ENCODE measurements at regions not wholly inside any gene's neighbourhood (a gene's known extent, or its start where the extent isn't known, plus 50 kb on each side); places are given as distances from the start of the nearest gene placed in this dataset.

DNA sequence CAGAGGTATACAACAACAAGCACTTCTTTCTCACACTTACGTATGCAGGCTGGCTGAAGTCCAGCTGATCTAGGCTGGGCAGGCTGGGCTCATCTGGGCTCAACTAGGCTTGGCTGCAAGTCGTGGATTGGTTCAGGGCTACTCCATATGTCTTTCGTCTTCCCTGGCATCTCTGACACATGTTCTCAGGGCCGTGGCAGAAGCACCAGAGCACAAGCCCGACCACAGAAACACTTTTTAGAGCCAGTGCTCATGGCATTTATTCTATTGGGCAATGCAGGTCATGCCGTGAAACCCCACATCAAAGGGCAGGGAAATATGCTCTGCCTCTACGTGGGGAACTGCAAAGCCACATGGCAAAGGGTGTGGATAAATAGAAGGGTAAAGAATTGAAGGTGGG, 93.8 kb downstream of the RIN2 start:
- DNase-seq (ENCODE audit: low spot score), result no peak
- H2AFZ ChIP-seq (ENCODE audit: low read length), result no peak overlapping the region
- no peaks in the 10 kb centered on the region for H3K79me2 ChIP-seq (ENCODE audit: insufficient read depth, low read depth, low read length)
- H3K9me3 ChIP-seq (ENCODE audit: low read length), result no peaks in the 10 kb centered on the region
- CTCF ChIA-PET (ENCODE audit: unreplicated experiment), result no interaction called here
- no peak overlapping the region for H3K4me3 ChIP-seq (ENCODE audit: low read depth, low read length, poor library complexity, severe bottlenecking)
- H3K9me2 ChIP-seq (ENCODE audit: insufficient read depth, low read length), result no peaks in the 10 kb centered on the region
- H3K4me1 ChIP-seq (ENCODE audit: insufficient read depth, low read length, poor library complexity, severe bottlenecking), result no peaks in the 10 kb centered on the region
- no peak overlapping the region for H3K27ac ChIP-seq (ENCODE audit: low read depth, low read length, poor library complexity, severe bottlenecking)
- intact Hi-C loops (cut with micrococcal nuclease; ENCODE audit: unreplicated experiment), result no loop called here
- BruUV-seq (replicated peaks), result no TSS peak
- H4K20me1 ChIP-seq (ENCODE audit: insufficient read depth, low read length), result no peaks in the 10 kb centered on the region
- POLR2A ChIA-PET, result no interaction called here
- TF ChIP-seq EZH2phosphoT487 (IDR thresholded peaks at IDR 0.05; ENCODE audit: borderline replicate concordance, low read depth, low read length), result no peak
- TF ChIP-seq CTCF (conservative IDR thresholded peaks at IDR 0.05; ENCODE audit: low read length), result no peak
- H3K36me3 ChIP-seq (ENCODE audit: insufficient read depth, low read length), result no peaks in the 10 kb centered on the region
- no peak overlapping the region for H3K4me2 ChIP-seq (ENCODE audit: low read length)

GRCh38 chr20:19855416-19855815, 97.4 kb downstream of the RIN2 start:
- Histone ChIP-seq H3K4me1 (ENCODE audit: insufficient read depth, low read length, poor library complexity, severe bottlenecking) (no peaks in the 10 kb centered on the region), H4K20me1 (ENCODE audit: insufficient read depth, low read length) (no peaks in the 10 kb centered on the region), H3K9me3 (ENCODE audit: low read length) (no peaks in the 10 kb centered on the region), H3K4me2 (ENCODE audit: low read length) (no peak overlapping the region), H2AFZ (ENCODE audit: low read length) (no peak overlapping the region), H3K27ac (ENCODE audit: low read depth, low read length, poor library complexity, severe bottlenecking) (no peak overlapping the region), H3K79me2 (ENCODE audit: insufficient read depth, low read depth, low read length) (no peaks in the 10 kb centered on the region), H3K9me2 (ENCODE audit: insufficient read depth, low read length) (no peaks in the 10 kb centered on the region), H3K4me3 (ENCODE audit: low read depth, low read length, poor library complexity, severe bottlenecking) (no peak overlapping the region), H3K36me3 (ENCODE audit: insufficient read depth, low read length) (no peaks in the 10 kb centered on the region)
- no TSS peak for BruUV-seq (replicated peaks)
- CTCF ChIA-PET (ENCODE audit: unreplicated experiment), result no interaction called here
- no peak for DNase-seq (ENCODE audit: low spot score)
- POLR2A ChIA-PET, result no interaction called here
- TF ChIP-seq EZH2phosphoT487 (IDR thresholded peaks at IDR 0.05; ENCODE audit: borderline replicate concordance, low read depth, low read length) (no peak), CTCF (conservative IDR thresholded peaks at IDR 0.05; ENCODE audit: low read length) (no peak)
- intact Hi-C loops (cut with micrococcal nuclease; ENCODE audit: unreplicated experiment), result no loop called here

GRCh38 chr20:19858466-19859371, 100.7 kb downstream of the RIN2 start:
- TF ChIP-seq CTCF (conservative IDR thresholded peaks at IDR 0.05; ENCODE audit: low read length) (no peak), EZH2phosphoT487 (IDR thresholded peaks at IDR 0.05; ENCODE audit: borderline replicate concordance, low read depth, low read length) (no peak)
- DNase-seq (ENCODE audit: low spot score), result no peak
- Histone ChIP-seq H3K4me2 (ENCODE audit: low read length) (no peak overlapping the region), H3K4me1 (ENCODE audit: insufficient read depth, low read length, poor library complexity, severe bottlenecking) (no peaks in the 10 kb centered on the region), H2AFZ (ENCODE audit: low read length) (no peak overlapping the region), H3K36me3 (ENCODE audit: insufficient read depth, low read length) (no peaks in the 10 kb centered on the region), H3K27ac (ENCODE audit: low read depth, low read length, poor library complexity, severe bottlenecking) (no peak overlapping the region), H3K4me3 (ENCODE audit: low read depth, low read length, poor library complexity, severe bottlenecking) (no peak overlapping the region), H3K79me2 (ENCODE audit: insufficient read depth, low read depth, low read length) (no peaks in the 10 kb centered on the region), H4K20me1 (ENCODE audit: insufficient read depth, low read length) (no peaks in the 10 kb centered on the region), H3K9me2 (ENCODE audit: insufficient read depth, low read length) (no peaks in the 10 kb centered on the region), H3K9me3 (ENCODE audit: low read length) (no peaks in the 10 kb centered on the region)
- POLR2A ChIA-PET, result no interaction called here
- intact Hi-C loops (cut with micrococcal nuclease; ENCODE audit: unreplicated experiment), result no loop called here
- BruUV-seq (replicated peaks), result no TSS peak
- CTCF ChIA-PET (ENCODE audit: unreplicated experiment), result no interaction called here
